GM19099 (cell line): ENCODE measurements at regions not wholly inside any gene's neighbourhood (a gene's known extent, or its start where the extent isn't known, plus 50 kb on each side); places are given as distances from the start of the nearest gene placed in this dataset.

Experiments
- POLR2A ChIP-seq: IDR thresholded peaks from 3 replicates; pipeline ENCODE4 v1.6.1; 2011; ENCODE audit warnings: low read depth; ENCODE audit not compliant: insufficient read length; ENCODE audit errors: extremely low read depth

DNA sequence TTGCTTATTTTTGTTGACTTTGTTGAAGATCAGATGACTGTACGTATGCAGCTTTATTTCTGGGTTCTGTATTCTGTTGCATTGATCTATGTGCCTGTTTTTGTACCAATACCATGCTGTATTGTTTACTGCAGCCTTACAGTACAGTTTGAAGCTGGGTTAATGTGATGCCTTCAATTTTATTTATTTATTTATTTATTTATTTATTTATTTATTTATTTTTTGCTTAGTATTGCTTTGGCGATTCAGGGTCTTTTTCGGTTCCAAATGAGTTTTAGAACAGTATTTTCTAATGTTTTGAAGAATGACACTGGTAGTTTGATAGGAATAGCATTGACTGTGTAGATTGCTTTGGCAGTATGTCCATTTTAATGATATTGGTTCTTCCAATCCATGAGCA is 210.3 kb downstream of the EPM2A start:
- no peak for TF ChIP-seq POLR2A

DNA sequence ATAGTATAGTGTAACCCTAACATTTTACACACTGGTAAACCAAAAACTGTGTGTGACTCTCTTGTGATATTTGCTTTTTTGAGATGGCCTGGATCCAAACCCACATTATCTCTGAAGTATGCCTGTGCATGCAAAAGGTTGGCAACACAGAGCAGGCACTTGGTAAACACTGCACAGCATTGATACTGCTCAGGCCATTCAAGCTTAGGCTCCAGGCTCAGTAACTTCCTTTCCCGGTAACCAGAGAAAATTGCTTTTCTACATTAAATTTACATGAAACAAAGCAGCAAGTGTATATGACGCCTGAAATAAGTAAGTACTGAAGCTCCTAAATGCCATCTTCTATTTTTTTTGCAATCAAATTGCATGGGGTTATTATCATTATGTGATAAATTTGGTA is 205.7 kb downstream of the EPM2A start:
- no peak for TF ChIP-seq POLR2A

DNA sequence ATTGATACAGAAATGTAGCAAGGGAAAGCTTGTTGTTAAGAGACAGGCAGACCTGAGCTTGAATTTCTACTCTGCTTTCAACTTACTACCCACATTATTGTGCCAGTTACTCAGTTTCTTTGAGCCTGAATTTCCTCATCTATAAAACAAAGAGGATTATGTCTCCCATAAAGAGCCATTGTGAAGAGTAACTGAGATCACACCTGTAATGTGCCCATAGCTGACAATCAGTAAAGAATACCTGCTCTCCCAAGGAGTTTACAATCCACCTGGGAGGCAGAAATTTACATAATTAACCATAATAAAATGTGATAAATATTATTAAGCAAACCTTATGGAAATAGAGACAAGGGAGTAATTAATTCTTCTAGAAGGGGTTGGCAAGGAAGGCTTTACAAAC is 204.9 kb downstream of the EPM2A start:
- no peak for TF ChIP-seq POLR2A

DNA sequence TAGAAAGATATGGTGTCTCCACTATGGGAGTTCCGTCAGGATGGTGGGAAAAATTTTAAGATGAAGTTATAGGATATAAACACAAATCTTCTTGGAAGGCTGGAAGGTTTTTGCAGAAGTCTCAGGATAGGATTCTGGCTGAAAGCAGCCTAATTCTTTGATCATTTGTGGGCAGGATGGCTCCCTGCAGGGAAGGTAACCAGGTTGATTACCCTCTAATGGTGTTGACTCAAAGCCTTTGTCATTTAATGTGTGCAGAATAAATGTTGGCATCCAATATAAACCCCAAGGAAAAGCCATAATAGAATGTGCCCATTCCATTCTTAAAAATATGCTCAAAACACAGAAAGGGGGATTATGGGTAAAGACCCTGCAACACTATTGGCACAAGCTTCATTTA is 204.3 kb downstream of the EPM2A start:
- no peak for TF ChIP-seq POLR2A

DNA sequence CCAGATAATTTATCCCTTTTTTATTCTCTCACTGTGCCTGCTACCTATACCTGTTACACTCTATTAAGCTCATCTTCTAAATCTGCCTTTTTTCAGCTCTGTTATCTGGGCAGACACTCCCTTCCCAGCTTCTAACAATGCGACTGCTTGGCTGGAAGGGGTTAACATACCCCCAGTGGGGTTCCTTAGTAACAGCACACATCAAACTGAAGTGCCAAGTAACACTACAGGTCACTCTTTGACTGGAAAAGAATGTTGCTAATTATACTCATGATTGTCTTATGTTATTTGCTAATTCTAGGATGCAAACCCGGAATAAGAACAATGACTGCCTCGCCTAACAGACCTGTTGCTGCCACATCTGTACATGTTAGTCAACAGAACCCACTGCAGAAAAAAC is 203.5 kb downstream of the EPM2A start:
- no peak for TF ChIP-seq POLR2A

DNA sequence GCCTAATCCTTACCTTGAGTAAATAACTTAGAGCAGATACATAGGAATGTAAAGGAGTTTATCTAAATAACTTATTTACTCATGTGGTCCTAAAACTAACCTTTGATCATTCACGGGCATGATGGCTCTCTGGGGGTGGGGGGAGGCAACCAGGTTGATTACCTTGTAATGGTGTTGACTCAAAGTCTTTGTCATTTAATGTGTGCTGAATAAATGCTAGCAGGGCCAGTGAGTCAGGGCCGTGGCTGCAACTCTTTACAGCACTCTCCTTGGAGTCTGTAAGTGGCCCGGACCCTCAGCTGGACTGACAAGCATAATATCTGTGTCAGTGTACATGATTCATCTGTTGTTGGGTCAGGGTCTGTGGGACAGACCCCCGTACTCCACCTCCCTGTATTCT is 203.0 kb downstream of the EPM2A start:
- TF ChIP-seq POLR2A = no peak

DNA sequence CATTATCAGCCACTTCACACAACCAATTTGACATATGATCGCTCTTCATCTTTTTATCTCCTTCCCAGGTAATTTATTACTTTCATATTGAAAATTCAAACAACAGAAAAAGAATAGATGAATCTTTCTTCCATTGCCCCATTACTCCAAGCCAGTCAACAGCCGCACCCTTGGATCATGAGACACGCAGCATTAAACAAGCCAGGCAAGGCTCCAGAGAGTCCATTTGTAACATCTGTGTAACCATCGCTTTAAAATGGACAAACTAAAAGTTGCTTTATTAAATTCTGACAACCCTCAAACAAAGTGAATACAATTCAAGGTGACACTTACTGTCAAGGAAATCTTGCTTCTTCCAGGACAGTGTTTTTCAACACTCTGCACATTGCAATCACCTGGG is 200.3 kb downstream of the EPM2A start:
- no peak for TF ChIP-seq POLR2A

DNA sequence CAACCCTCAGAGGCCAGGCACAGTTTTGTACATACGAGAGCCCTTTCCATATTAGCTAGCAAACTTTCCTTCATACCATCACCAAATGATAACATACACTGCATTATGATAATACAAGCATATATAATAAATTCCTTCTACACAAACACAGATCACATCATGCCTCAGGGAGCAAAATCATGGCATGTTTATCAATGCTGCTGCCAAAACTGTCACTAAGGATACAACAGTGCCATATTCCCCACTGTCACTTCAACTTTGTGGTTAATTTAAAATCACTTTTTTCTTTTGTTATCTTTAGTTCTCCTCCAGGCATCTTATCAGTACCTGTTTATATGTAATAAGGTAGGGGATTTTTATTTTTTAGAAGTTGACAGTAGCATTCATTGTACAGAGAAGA is 196.3 kb downstream of the EPM2A start:
- no peak for TF ChIP-seq POLR2A

DNA sequence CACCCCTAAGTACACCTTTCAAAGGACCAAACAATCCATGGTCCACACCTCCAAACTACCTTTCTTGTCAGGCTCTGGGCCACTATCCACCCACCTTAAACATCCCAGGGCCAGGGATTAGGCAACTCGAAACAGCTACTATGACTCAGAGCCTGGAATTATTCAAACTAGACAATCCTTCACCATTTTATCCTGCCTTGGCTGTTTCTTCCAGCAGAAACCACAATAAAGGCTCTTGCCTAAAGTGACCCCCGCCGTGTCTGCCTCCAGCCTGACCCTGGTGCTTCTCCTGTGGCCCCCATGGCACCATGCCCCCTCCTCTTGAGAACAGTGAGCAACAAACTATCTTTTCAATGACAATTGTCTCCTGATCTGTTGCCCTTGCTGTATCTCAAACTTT is 195.5 kb downstream of the EPM2A start:
- no peak for TF ChIP-seq POLR2A

DNA sequence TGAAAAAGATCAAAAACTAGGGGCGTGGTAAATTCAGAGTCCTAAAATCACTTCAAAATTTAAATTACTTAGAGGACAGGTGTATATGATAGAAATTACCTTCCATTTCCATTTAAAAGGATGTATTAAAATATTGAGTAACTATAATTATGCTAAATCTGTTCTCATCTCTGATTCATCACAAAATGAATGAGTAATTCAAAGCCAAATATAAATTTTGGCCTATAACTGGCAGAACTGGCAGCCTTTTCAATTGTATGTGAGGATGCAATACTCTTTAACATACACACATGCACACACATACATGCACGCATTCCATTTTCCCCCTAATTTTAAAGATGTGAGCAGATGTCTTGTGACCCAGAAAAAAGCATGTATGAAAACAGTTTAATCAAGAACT is 194.6 kb downstream of the EPM2A start:
- no peak for TF ChIP-seq POLR2A

DNA sequence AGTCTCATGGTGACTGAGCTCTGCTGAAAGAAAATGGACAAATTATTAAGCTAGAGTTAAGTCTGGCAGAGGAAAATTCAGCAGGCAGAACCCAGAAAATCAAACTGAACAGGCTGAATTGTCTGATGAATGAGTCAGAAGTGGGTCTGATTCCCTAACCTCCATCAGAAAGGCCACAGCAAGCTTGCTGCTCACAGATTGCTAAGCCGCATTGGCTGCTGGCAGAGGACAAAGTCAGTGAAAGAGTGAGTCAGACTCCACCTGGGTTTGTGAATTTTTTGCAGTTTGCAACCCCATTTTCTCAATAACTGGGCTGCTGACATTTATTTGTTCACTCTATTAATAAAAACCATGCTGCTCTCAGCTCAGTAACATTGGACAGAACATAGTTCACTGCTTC is 191.3 kb downstream of the EPM2A start:
- TF ChIP-seq POLR2A = no peak

DNA sequence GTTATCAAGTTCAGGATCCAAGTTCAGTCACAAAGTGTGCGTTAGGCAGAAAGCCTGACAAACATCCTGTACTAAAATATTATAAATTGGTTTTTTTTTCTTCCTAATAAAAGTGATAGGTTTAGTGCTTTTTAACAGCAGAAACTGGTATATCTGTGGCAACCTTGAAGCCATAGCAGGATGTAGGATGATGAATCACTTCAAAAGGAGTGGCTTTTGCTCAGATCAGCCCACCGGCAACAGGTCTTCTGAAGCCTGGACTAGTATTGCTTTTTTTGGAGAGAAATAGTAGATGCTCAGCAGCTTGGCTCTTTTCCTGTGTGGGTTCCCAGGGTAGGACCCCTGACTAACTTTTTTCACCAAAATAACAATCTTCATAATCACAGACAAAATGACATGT is 190.8 kb downstream of the EPM2A start:
- TF ChIP-seq POLR2A = no peak

DNA sequence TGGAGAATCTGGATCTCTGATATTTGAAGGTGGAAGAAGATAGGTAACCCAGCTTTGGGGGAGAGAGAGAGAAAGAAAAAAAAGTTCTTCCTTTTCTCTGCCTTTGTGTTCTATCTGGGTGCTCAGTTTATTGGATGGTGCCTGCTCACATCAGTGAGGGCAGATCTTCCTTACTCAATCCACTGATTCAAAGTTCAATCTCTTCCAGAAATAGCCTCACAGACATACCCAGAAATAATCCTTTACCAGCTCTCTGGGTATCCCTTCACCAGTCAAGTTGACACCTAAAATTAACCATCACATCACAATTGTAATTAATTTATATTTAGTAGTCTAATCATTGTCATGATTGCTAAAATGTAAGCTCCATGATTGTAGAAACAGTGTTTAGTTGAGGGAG is 189.1 kb downstream of the EPM2A start:
- TF ChIP-seq POLR2A = no peak

DNA sequence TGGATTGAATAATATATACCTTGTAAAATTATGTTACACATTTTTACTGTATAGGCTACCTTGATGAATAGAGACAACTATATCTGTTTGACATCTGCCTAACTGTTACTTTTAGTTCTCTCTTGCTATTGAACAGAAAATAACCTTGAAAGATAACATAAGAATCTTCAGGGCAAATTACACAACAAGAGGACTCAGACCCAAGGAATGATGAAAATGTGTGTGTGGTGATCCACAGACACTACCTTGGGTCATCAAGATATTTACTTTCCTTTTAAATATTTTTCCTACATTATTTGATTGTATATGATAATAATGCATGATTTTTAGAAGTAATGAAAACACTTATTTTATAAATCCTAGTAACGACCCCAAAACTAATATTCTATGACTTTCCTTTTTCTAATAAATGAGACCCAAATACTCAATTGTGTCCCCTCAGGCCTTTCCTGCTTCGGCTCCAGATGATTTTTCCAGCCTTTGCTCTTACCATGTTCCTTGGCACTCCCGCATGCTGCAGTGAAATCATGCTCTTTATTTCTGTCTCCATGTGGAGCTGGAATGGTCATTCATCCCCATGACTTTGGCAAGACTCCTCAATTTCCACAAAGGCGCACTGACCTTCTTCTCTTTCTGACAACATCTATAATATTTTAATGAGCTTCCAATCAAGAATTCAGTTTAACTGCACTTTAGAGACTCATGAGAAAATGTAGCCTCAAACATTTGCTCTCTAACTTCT is 187.6 kb downstream of the EPM2A start:
- no peak for TF ChIP-seq POLR2A

DNA sequence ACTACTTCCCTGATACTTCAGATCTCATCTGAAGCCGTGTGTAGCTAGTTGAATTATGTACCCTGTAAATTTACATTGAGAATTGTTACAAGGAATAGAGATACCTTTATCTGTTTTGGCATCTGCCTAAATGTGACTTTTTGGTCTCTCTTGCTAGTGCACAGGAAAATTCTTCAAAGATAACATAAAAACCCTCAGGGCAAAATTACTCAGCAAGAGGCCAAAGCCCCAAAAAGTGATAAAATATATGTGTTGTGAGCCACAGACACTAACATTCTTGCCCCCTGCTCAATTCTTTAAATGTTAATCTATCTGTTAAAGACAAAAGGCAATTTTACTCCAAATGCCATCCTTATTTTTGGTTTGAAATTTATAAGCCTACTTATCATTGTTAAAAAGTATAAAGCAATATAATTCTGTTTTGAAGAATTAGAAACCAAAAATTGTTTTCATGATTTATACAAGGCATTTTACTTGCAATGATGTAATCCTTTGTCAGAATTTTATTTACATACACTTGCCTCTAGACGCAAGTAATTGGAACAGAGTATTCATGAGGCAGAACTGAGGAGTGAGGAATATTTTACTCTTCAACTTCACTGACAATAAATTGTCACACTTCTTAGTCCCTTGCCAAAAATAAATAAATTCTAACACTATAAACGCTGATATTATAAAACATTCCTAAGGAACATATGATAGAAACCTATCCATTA is 186.2 kb downstream of the EPM2A start:
- no peak for TF ChIP-seq POLR2A

DNA sequence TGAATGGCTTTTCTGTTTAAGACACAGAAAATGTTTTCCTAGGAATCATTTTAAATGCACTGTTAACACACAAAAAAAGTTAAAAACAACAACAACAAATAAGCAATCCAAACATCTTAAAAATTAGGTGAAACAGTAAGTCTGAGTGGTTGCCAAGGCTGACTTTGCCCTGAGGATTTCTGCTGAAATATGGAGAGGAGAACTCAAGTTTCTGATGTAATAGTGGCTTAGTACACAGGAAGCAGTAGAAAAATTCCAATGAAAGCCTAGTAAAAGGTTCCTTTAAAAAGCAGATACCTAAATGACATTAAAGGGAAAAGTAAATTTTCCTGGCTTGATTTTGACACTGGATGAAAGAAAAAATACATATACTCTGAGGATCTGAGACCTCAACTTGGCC is 184.2 kb downstream of the EPM2A start:
- no peak for TF ChIP-seq POLR2A
